8988T (cell line): ENCODE measurements at regions not wholly inside any gene's neighbourhood (a gene's known extent, or its start where the extent isn't known, plus 50 kb on each side); places are given as distances from the start of the nearest gene placed in this dataset.
"Not testable (repeated sequence)": the region's sequence is repeated elsewhere in the genome, so short reads cannot be mapped to it uniquely, and the experiment has no call there.

ENCODE experiments used
- DNase-seq: peaks from one replicate; pipeline ENCODE4 v3.0.0; 2011

DNA sequence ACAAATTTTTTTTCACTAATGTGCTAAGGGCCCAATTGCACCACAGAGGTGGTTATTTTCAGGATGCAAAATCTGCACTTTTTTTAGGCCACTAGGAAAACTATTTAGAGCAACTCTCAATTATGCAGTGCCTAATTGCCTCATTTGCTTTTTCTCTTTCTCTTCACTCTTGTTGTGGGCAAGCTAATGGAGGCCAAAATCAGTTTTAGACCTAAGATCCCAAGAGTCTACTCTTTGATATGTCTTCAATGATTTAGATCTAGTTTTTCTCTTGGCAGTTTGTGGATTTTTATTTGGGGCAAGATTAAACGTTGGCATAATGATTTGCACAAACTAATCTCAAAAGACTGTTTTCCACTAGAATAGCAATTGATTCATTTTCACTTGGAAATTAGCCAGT, 1996.9 kb downstream of the LRRC4C start:
- no peak for DNase-seq

DNA sequence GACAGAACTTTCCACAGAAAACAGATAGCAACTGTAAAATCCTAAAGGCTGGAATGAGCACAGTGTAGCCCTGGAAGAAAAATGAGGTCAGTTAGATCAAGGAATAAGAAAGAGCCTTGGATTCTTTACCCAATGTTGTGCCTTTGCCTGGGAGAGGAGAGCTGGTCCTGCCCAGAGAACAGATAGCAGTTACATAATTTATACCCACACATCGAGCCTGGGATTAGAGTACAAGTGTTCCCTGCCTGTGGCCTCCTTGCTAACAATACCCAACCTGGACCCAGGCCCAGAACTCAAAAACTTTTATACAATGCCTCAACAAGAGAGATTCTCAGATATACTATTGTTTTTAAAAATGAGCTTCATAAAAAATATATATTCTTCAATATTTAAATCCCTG, 1998.4 kb downstream of the LRRC4C start:
- DNase-seq = no peak

- no peak for DNase-seq
These were observed 1999.8 kb downstream of the LRRC4C start for GRCh38 chr11:39459606-39460005.

DNA sequence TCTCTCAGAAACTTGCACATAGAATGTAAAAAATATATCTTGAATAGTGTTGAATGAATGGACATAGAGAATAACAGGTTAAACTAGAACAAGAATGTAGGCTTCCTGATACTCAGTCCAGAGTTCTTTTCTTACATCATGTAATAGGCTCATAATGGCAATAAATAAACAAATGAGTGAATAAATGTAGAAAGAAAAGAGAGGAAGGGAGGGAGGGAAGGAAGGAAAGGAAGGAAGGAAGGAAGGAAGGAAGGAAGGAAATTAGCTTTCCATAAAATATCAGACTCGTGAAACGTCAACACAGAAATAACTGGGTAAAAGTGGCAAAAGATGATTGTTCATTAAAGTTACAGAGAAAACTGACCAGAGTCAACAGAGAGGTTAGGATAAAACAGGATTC, 2001.0 kb downstream of the LRRC4C start:
- DNase-seq = no peak

- no peak for DNase-seq
These were observed 2015.9 kb downstream of the LRRC4C start for GRCh38 chr11:39443424-39444022.

GRCh38 chr11:39442177-39442576, 2017.3 kb downstream of the LRRC4C start:
- DNase-seq = no peak

DNA sequence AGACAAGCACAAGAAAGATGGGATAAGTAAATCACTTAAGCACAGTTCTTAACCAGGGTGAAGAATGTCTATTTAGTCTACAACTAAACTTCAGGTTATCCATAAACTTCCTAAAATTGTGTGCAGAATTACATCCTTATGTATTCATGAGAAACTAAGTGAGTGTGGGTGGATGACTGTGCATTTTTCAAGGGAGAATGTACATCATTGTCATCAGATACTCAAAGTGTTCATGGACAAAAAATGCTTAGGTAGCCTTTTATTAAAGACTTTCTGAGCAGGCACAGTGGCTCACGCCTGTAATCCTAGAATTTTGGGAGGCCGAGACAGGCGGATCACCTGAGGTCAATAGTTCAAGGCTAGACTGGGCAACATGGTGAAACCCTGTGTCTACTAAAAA, 2023.8 kb downstream of the LRRC4C start:
- no peak for DNase-seq

DNA sequence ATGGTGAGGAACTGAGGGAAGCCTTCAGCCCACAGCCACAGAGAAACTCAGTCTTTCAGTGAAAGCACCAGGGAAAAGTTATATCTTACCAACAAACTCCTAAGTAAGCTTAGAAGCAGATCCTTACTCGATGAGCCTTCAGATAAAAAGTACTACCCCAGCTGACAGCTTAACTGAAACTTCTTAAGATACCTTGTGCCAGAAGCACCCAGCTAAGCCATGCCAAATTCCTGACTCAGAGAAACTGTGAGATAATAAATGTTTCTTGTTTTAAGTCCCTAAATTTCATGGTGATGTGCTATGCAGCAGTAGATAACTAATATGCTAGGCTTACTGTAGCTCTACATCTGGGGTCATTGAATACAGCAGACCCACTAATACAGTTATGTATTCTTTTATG, 2025.0 kb downstream of the LRRC4C start:
- DNase-seq = no peak

DNA sequence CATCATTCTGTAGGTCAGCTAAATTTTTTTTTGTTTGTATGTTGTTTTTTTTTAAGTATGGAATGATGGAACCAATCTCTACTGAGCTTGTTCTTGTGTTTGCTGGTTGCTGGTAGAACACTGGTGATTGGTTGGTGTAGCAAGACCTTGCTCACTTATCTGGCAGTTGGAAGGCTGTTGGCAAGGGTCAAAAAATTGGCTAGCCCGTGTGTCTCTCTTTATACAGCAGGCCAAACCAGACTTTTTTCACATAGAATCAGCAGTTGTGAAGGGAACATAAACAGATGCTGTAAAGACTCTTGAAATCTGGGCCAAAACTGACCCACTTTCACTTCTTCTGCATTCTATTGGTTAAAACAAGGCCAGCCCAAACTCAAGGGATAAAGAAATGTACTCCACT, 2026.5 kb downstream of the LRRC4C start:
- DNase-seq = no peak

- no peak for DNase-seq
These were observed 2034.2 kb downstream of the LRRC4C start for GRCh38 chr11:39425226-39425625.

GRCh38 chr11:39412117-39412516, 2047.3 kb downstream of the LRRC4C start:
- no peak for DNase-seq

DNA sequence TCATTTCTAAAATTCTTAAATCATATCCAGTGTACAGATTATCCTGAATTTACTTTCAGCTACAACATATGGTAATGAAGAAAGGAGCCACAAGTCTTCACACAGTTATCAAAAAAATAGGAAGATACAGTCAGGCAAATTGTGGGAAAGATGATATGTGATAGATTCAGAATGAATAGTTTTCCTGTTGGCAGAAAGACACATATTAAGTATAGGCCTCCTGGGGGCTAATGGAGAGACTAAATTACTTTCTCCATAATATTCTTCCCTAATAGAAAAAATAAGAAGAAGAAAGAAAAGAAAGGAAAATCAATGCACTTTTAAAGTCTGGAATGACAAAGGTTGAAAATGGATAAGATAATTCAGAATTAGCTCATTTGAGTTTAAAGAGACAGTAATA, 2073.5 kb downstream of the LRRC4C start:
- DNase-seq = no peak

DNA sequence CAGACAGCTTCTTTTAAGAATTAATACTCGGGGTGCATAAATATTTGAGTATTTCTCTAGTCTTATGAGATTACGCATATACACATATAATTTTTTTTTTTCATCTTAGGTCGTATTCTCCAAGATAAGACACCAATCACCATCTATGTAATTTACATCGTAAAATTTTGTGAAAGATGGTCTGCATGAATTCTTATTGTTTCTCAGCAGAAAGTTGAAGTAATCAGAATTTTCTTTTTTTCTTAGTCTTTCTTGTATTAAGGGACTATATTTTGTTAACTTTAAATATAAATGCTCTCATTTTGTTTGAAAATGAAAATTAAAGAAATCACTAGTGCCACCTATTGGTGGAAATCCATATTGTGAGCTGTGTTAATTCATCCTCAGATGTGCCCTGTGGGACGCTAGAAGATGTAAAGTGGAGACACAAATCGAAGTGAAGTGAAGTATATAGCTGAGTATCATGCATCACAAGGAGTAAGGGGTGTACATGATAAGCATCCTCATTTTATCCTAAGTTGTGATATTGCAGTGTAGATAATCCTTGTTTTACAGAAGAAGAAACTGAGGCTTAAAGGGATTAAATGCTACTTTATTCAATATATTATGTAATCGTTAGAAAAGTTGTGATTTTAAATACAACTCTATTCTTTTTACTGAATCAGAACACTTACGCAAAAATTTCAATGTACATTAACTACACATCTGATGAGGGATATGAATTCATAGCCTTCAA, 2084.3 kb downstream of the LRRC4C start:
- DNase-seq = no peak

- DNase-seq = no peak
These were observed 2091.9 kb downstream of the LRRC4C start for GRCh38 chr11:39367534-39367933.

DNA sequence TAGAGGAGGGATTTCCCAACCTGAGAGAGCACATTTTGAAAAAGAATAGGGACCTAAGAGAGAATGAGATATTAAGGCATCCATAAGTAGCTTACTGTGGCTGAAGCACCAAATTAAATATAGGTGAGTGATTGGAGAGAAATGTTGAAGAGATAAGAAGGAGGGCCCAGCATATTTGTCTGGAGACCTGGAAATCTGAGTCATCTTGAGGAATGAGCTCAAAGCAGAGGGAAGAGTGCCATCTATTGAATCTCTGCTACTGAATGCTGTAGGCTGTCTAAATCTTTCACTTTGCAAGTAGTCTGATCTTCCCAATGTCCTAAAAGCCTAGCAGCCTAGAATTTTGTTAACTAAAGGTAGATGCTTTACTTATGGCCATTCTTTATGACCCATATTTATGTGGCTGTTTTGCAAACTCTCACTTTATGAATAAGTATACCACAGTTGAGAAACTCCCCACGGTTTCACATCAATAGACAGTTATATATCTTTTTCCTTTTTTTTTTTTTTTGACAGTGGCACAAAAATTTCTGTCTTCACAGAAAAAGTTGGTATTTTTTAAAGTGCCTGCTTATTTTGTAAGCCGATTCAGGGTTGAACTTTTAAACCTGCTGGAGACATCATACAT, 2093.5 kb downstream of the LRRC4C start:
- DNase-seq = peak; percentile 10

GRCh38 chr11:39363571-39363970, 2095.9 kb downstream of the LRRC4C start:
- no peak for DNase-seq

GRCh38 chr11:39361557-39361956, 2097.9 kb downstream of the LRRC4C start:
- DNase-seq = no peak

- no peak for DNase-seq
These were observed 2113.5 kb downstream of the LRRC4C start for GRCh38 chr11:39345834-39346442.

DNA sequence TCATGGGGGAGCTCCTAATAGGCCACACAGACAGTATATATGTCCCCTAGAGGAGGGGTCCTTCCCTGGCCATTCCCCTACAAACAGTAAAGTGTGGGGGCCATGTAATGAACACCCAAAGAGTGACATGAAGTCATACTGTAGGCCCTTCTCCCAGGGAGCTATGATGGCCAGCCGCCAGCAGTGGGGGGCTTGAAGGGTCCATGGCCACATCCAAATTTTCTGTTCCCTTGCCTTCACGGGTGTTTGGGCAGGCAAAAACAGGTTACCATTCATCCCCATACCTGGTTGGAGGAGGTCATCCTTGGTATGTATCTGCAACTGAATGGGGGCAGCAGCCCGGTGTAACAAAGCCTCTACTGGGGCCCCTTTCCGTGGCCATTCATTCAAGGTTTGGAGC, 2118.0 kb downstream of the LRRC4C start:
- no peak for DNase-seq

GRCh38 chr11:39333006-39333405, 2126.4 kb downstream of the LRRC4C start:
- DNase-seq = not testable (repeated sequence)

DNA sequence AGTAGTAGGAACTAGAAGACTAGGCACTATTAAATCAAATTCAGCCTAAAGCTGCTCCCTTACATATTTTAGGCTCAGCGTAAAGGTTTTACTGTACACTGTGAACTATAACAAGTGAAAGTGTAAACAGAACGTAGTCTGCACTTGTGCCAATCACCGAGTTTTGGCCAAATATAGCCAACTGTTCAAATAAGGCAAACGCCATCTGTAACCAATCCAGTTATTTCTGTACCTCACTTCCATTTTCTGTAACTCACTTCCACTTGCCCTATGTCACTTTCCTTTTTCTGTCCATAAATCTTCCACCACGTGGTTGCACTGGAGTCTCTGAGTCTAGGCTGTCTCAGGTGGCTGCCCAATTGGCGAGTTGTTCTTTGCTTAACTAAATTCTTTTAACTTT, 2132.2 kb downstream of the LRRC4C start:
- no peak for DNase-seq

DNA sequence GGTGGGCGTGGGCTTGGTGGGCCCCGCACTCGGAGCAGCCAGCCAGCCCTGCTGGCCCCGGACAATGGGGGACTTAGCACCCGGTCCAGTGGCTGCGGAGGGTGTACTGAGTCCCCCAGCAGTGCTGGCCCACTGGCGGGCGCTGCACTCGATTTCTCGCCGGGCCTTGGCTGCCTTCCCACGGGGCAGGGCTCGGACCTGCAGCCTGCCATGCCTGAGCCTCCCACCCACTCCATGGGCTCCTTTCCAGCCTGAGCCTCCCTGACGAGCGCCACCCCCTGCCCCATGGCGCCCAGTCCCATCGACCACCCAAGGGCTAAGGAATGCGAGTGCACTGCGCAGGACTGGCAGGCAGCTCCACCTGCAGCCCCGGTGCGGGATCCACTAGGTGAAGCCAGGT, 2147.6 kb downstream of the LRRC4C start:
- not testable (repeated sequence) for DNase-seq

GRCh38 chr11:39304586-39304985, 2154.9 kb downstream of the LRRC4C start:
- no peak for DNase-seq

DNA sequence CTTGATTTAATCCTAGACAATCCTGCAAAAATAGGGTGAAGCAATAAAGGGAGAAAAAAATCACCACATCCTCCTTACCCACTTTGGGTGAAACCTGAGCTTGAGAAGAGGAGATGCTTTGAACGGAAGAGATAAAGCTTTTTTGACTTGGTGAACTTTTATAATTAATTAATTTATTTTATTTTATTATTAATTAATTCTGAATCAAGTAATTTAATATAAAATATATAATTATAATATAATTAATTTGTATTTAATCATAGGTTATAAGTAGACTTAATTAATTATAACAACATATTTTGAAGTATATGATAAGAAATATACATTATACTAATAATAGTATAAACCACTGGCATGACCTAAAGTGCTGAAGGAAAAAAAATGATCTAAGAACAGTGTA, 2164.8 kb downstream of the LRRC4C start:
- no peak for DNase-seq
